OCI-LY1 (cell line): ENCODE measurements at regions not wholly inside any gene's neighbourhood (a gene's known extent, or its start where the extent isn't known, plus 50 kb on each side); places are given as distances from the start of the nearest gene placed in this dataset.

ENCODE experiments used
- H2AFZ ChIP-seq: fragments of 200-600 bp; sonication (generic), shearing (Covaris generic); 2 replicates; pipeline ENCODE4 v1.6.0; 2014; ENCODE audit warnings: antibody characterized with exemption, mild to moderate bottlenecking, low read length
- H3F3A ChIP-seq: fragments of 200-600 bp; sonication (generic), shearing (Covaris generic); 2 replicates; pipeline ENCODE4 v1.6.0; 2014; ENCODE audit warnings: mild to moderate bottlenecking, antibody characterized with exemption, low read length, moderate library complexity; ENCODE audit not compliant: insufficient read depth
- H3K27ac ChIP-seq: fragments of 200-600 bp; sonication (generic); 2 replicates; pipeline ENCODE4 v1.5.1; 2014; ENCODE audit warnings: low read length, mixed run types, mild to moderate bottlenecking, low read depth; ENCODE audit not compliant: poor library complexity, severe bottlenecking
- H3K27me3 ChIP-seq: fragments of 200-600 bp; sonication (generic); 2 replicates; pipeline ENCODE4 v1.6.0; 2014; ENCODE audit warnings: antibody characterized with exemption, mild to moderate bottlenecking, low read length, moderate library complexity; ENCODE audit not compliant: insufficient read depth
- H3K36me3 ChIP-seq: fragments of 200-600 bp; sonication (generic); 2 replicates; pipeline ENCODE4 v1.6.1; 2014; ENCODE audit warnings: mild to moderate bottlenecking, antibody characterized with exemption, low read length, moderate library complexity, mixed read lengths; ENCODE audit not compliant: insufficient read depth
- H3K4me1 ChIP-seq: fragments of 200-600 bp; sonication (generic); 2 replicates; pipeline ENCODE4 v1.5.1; 2014; ENCODE audit warnings: mild to moderate bottlenecking, low read length, moderate library complexity; ENCODE audit not compliant: insufficient read depth, severe bottlenecking
- H3K4me2 ChIP-seq: fragments of 200-600 bp; sonication (generic), shearing (Covaris generic); 2 replicates; pipeline ENCODE4 v1.6.1; 2014; ENCODE audit warnings: low read length
- H3K4me3 ChIP-seq: fragments of 200-600 bp; sonication (generic); 2 replicates; pipeline ENCODE4 v1.5.1; 2014; ENCODE audit warnings: low read length, low read depth, mild to moderate bottlenecking, mixed read lengths; ENCODE audit not compliant: poor library complexity, severe bottlenecking
- H3K79me2 ChIP-seq: fragments of 200-600 bp; shearing (Covaris generic); 2 replicates; pipeline ENCODE4 v1.6.1; 2016; ENCODE audit warnings: mixed run types, low read length, mixed read lengths; ENCODE audit not compliant: insufficient read depth
- H3K9ac ChIP-seq: fragments of 200-600 bp; sonication (generic), shearing (Covaris generic); 2 replicates; pipeline ENCODE4 v1.6.1; 2014; ENCODE audit warnings: mild to moderate bottlenecking, low read length, mixed read lengths
- H3K9me2 ChIP-seq: fragments of 200-600 bp; sonication (generic), shearing (Covaris generic); 2 replicates; pipeline ENCODE4 v1.6.1; 2014; ENCODE audit warnings: low read depth, mild to moderate bottlenecking, low read length, mixed read lengths
- H3K9me3 ChIP-seq: fragments of 200-600 bp; shearing (Covaris generic); 2 replicates; pipeline ENCODE4 v1.6.1; 2014; ENCODE audit warnings: low read length, mixed read lengths
- H4K20me1 ChIP-seq: fragments of 200-600 bp; sonication (generic), shearing (Covaris generic); 2 replicates; pipeline ENCODE4 v1.6.0; 2016; ENCODE audit warnings: mild to moderate bottlenecking, low read length; ENCODE audit not compliant: insufficient read depth
- EZH2 ChIP-seq: fragments of 200-600 bp; sonication (generic), shearing (Covaris generic); IDR thresholded peaks from 2 replicates; pipeline ENCODE4 v1.8.0; 2017; ENCODE audit warnings: borderline replicate concordance, mixed run types, mild to moderate bottlenecking, antibody characterized with exemption, low read length, moderate library complexity, mixed read lengths
- TF ChIP-seq, protein P1 (sequence below): fragments of 200-600 bp; sonication (generic), shearing (Covaris generic); IDR thresholded peaks from 2 replicates; pipeline ENCODE4 v1.5.1; 2017; ENCODE audit warnings: mild to moderate bottlenecking, antibody characterized with exemption, low read length, moderate library complexity, mixed read lengths

DNA sequence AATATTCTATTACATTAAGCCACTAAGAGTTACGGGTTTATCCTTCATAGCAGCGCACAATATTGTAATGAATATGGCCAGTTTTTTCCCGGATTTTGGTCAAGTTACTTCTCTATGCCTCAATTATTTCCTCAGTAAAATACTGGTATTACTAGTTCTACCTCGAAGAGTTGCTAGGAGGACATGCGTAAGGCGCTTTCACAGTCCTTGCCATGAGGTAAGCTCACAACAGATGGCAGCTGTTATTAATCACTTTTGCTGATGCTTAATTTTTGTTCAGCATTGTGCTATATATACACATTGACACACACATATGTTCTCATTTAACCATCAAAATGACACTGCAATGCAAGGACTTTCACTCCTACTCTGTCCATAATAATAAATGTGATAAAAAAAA, 101.5 kb downstream of the SCG2 start:
- no peak overlapping the region for H3K27ac ChIP-seq
- no peaks in the 10 kb centered on the region for H4K20me1 ChIP-seq
- H2AFZ ChIP-seq = no peak overlapping the region

DNA sequence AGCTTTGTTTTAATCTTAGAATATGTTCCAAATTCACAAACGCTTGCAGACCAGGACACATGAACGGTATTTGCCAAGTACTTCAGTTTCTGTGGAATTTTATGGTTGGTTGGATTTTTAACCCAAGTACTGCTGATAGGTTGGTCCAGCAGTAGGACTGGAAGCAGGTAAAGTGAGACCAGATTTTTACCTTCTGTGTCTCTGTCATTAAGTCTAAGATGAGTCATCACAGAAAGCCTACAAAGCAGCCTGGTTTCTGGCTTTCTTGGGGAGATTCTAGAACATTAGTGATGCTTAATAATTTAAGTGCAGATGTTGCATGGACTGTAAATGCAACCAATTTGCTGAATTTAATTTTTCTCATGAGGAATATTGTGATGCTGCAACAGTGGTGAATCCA, 100.5 kb downstream of the SCG2 start:
- Histone ChIP-seq H3K9me2 (no peaks in the 10 kb centered on the region), H2AFZ (no peak overlapping the region), H3K36me3 (no peaks in the 10 kb centered on the region), H4K20me1 (no peaks in the 10 kb centered on the region), H3K4me1 (no peaks in the 10 kb centered on the region), H3K4me2 (no peak overlapping the region), H3F3A (no peaks in the 10 kb centered on the region), H3K27ac (no peak overlapping the region), H3K9me3 (no peaks in the 10 kb centered on the region), H3K4me3 (no peak overlapping the region), H3K27me3 (no peaks in the 10 kb centered on the region; the same call in 1 of the 2 replicates), H3K9ac (no peak overlapping the region), H3K79me2 (no peaks in the 10 kb centered on the region)
- no peak for TF ChIP-seq EZH2
- TF ChIP-seq, protein P1, sequence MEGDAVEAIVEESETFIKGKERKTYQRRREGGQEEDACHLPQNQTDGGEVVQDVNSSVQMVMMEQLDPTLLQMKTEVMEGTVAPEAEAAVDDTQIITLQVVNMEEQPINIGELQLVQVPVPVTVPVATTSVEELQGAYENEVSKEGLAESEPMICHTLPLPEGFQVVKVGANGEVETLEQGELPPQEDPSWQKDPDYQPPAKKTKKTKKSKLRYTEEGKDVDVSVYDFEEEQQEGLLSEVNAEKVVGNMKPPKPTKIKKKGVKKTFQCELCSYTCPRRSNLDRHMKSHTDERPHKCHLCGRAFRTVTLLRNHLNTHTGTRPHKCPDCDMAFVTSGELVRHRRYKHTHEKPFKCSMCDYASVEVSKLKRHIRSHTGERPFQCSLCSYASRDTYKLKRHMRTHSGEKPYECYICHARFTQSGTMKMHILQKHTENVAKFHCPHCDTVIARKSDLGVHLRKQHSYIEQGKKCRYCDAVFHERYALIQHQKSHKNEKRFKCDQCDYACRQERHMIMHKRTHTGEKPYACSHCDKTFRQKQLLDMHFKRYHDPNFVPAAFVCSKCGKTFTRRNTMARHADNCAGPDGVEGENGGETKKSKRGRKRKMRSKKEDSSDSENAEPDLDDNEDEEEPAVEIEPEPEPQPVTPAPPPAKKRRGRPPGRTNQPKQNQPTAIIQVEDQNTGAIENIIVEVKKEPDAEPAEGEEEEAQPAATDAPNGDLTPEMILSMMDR = no peak

More for the DNA sequence above, 101.5 kb downstream of the SCG2 start:
- Histone ChIP-seq H3K36me3 (no peaks in the 10 kb centered on the region), H3K79me2 (no peaks in the 10 kb centered on the region), H3K27me3 (no peaks in the 10 kb centered on the region; the same call in 1 of the 2 replicates), H3K4me1 (no peaks in the 10 kb centered on the region), H3K9ac (no peak overlapping the region), H3K9me2 (no peaks in the 10 kb centered on the region), H3K9me3 (no peaks in the 10 kb centered on the region), H3F3A (no peaks in the 10 kb centered on the region), H3K4me3 (no peak overlapping the region), H3K4me2 (no peak overlapping the region)
- TF ChIP-seq EZH2 = no peak
- TF ChIP-seq, protein P1 = no peak

DNA sequence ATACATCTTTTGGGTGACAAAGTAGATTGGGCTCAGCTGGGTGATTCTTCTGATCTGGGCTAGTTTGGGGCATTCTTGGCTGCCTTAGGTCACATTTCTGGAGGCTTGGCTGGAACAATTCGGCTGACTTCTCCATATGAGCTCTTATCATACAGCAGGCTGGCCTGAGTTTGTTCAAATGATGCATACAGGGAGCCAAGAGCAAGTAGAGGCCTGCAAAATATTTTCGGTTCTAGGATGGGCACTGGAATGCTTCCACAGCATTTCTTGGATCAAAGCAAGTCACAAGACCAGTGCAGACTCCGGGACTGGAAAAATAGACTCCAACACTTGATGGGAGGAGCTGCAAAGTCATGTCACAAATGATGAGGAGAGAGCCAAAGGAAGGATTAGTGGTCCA, 98.4 kb downstream of the SCG2 start:
- Histone ChIP-seq H4K20me1 (no peaks in the 10 kb centered on the region), H3K27me3 (no peaks in the 10 kb centered on the region), H2AFZ (no peak overlapping the region), H3K9me3 (no peaks in the 10 kb centered on the region), H3K79me2 (no peaks in the 10 kb centered on the region), H3K9ac (no peak overlapping the region), H3K4me3 (no peak overlapping the region), H3K4me1 (no peaks in the 10 kb centered on the region), H3K27ac (no peak overlapping the region), H3K9me2 (no peaks in the 10 kb centered on the region), H3K36me3 (no peaks in the 10 kb centered on the region), H3K4me2 (no peak overlapping the region), H3F3A (no peaks in the 10 kb centered on the region)
- TF ChIP-seq, protein P1 = no peak
- TF ChIP-seq EZH2 = no peak
